ENCODE measurements at regions not wholly inside any gene's neighbourhood (a gene's known extent, or its start where the extent isn't known, plus 50 kb on each side); places are given as distances from the start of the nearest gene placed in this dataset.

- no peak for DNase-seq
Measured at GRCh38 chr2:147097747-147098146, 747.1 kb upstream of the ACVR2A start.

DNA sequence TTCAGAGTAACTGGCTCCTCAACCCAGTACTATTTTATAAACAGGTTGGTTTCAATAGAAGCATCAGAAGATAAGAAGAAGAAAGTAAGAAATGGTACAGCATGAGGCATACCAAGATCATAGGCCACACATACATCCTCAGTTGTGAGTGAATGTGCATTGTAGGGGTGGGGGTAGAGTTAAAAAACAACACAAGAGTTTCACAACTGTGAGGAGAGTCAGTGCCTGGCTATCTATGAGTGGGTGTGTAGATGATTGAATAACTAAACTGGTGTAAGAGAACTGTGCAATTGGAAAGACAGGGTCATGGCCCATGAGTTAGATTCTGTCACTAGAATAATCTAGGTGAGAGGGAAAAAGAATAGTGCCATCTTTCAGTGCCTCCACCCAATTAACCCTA is 748.2 kb upstream of the ACVR2A start:
- no peak for DNase-seq

DNA sequence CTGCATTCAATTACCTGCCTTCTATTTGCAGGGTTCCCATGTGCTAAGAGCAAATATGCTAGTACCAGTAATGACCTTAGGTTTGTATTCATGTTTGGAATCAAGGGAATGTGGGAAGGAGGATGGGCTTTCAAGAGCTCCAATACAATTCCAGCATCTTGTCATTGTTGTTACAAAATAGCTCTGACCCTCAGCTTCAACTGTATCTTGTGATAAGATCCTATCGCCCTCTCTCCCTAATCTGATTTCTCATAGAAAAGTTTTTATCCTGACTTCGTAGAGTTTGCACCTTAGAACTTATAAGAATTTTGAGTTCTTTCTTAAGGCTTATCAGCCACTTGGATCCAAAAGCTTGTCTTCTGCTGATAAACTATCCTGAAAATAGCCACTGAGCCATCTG is 749.5 kb upstream of the ACVR2A start:
- DNase-seq = no peak

DNA sequence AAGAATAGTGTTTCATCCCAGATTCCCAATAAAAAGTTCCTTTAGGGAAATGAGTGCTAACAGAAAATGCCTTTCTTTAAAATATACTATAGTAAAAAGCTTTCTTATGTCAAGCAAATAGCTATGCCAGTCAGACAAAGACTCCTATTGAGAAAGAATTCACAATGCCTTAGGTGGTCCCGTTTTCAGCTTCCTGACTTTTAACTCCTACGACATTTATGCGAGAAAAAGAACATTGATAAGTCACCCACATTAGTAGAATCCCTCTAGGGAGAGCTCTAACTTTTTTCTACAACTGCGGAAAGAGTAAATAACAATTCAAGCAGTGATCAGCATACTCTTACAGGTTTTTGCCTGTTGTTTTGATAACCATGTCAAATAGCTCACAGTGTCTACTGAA is 750.8 kb upstream of the ACVR2A start:
- DNase-seq = no peak

GRCh38 chr2:147092266-147092665 is 752.6 kb upstream of the ACVR2A start:
- DNase-seq = no peak

DNA sequence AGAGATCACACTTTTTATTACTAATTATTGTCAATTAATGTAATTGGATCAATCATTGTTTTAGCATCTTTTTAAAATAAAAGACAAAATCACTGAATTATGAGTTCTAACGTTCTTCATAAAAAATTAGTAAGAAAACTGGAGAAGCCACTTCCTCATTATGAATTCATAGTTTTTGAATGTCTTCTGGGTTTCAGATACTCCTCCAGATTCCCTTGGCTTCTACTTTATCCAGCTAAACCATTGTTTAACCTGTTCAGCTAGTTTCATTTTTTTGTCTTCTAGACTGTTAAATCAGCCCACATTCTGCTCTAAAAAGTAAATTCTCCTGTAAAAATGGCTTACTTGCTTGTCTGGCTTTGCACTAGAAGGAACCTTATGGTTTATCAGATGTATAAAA is 753.4 kb upstream of the ACVR2A start:
- no peak for DNase-seq

DNA sequence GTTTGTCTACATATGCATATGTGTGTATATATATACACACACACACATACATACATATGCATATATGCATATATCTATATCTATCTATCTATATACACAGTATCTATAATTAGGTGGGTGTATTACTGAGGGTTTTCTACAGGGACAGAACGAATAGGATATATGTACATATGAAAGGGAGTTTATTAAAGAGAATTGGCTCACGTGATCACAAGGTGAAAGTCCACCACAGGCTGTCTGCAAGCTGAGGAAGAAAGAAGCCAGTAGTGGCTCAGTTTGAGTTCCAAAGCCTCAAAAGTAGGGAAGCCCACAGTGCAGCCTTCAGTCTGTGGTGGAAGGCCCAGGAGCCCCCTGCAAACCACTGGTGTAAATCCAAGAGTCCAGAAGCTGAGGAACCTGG is 756.0 kb upstream of the ACVR2A start:
- DNase-seq = no peak

GRCh38 chr2:147086715-147087114 is 758.1 kb upstream of the ACVR2A start:
- DNase-seq = no peak

- DNase-seq = no peak
Measured at GRCh38 chr2:147083664-147084063, 761.2 kb upstream of the ACVR2A start.

GRCh38 chr2:147082850-147083522 is 761.8 kb upstream of the ACVR2A start:
- DNase-seq = peak; percentile 12

DNA sequence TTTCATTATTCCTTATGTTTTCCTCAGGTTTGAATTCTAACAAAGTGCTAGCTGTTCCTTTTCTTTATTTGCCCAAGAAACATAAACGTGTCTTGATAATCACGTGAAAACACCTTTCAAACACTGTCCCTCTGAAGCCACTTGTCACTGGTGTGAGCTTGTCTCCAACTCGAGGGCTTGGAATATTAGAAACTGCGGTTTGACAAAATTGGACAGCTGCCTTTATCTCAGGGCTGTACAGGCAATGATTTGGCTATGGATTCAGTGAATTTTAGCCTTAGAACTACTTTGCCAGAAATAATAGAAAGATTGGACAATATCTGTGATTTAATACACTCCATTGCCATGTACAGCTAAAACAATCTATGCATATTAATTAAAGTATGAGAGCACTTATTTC is 763.0 kb upstream of the ACVR2A start:
- DNase-seq = no peak

GRCh38 chr2:147076634-147077033 is 768.2 kb upstream of the ACVR2A start:
- no peak for DNase-seq

- DNase-seq = no peak
Measured at GRCh38 chr2:147068071-147068470, 776.8 kb upstream of the ACVR2A start.

GRCh38 chr2:147067136-147067535 is 777.7 kb upstream of the ACVR2A start:
- DNase-seq = no peak

- DNase-seq = no peak
Measured at GRCh38 chr2:147062073-147062472, 782.8 kb upstream of the ACVR2A start.

- DNase-seq = no peak
Measured at GRCh38 chr2:147061269-147061668, 783.6 kb upstream of the ACVR2A start.

- DNase-seq = no peak
Measured at GRCh38 chr2:147057892-147058490, 786.8 kb upstream of the ACVR2A start.

GRCh38 chr2:147051814-147052213 is 793.0 kb upstream of the ACVR2A start:
- no peak for DNase-seq

GRCh38 chr2:147051248-147051647 is 793.6 kb upstream of the ACVR2A start:
- DNase-seq = no peak

DNA sequence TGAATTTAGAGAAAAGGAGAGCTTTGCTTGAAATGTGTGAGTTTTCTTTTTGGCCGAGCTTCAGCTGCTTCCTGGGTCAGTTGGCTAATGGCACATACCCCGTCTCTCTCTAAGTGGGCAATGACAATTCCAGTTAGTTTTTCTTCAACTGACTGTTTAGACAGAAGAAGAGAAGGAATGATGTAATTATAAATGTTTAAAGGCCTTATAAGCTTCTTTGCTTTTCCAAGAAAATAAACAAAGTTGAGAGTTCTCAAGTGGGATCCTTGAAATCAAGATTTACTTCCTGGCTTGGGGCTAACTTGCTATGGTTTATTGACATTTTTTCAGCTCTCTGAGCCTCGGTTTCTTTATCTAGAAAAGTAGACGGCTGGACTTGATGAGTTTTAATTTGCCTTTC is 794.9 kb upstream of the ACVR2A start:
- no peak for DNase-seq

GRCh38 chr2:147046473-147046872 is 798.4 kb upstream of the ACVR2A start:
- DNase-seq = no peak

GRCh38 chr2:147045113-147045512 is 799.7 kb upstream of the ACVR2A start:
- peak; percentile 27 for DNase-seq

- DNase-seq = no peak
Measured at GRCh38 chr2:147041121-147041494, 803.7 kb upstream of the ACVR2A start.

DNA sequence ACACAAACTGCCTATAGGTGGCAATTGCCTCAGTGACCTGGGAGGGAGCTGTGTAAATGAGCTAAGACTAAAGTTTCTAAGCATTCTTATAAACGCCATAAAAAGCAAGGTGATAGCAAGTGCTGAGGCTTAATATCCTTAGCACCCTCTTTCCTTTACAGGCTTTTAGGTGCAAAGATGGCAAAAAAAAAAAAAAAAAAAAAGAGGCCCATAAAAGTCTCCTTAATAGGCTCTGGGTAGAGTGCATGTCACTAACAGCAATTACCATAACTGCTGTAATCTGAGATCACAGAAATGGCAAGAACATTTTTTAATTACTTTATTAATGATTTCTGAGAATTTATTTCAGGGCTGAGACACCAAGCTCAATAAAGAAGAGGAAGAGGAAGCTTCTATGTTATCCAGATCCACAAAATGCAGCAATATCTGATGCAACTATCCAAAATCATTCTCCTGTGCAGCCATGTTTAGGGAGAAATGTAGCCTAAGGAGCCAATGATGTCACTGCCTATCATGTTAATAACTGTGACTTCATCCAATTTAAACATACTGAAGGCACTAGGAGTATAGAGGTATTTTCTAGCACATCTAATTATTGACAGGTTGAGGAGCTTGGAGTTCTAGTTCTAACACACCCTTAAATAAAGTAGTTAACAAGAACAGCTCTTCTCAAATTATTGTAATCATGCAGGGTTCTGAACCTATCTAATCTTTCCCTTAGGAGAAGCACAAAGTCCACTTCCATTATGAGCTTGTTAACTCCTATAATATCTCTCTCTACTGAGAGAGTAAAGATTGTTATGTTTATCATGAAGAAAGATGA is 804.3 kb upstream of the ACVR2A start:
- DNase-seq = no peak

All from NCI-H748 treated with DMSO at 0.1 percent for 48 hours (cell line).